ENCODE measurements at regions not wholly inside any gene's neighbourhood (a gene's known extent, or its start where the extent isn't known, plus 50 kb on each side); places are given as distances from the start of the nearest gene placed in this dataset.

DNA sequence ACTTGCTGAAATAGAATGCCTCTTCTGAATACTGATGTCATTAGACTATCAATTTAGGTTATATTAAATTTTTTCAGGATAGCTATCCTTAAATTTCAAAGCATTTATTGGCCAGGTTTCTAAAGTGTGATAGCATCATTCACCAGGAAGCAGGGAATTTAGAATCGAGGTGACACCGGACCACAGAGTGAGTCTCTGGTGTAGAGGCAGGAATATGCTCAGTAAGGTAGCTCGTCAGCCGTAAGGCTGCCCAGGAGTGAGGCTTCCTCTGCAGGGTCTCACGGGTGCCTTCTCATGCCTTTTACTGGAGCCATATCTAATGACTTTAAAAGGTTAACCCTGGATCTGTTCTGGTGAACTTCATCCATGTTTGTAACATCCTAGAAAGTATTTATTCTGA lies 170.8 kb upstream of the KLF14 start:
- Histone ChIP-seq H3K36me3 (peaks cover 4% of the 10 kb centered on the region), H3K9me3 (no peaks in the 10 kb centered on the region), H3K4me1 (ENCODE audit: control insufficient read depth in 1 of 2, low read depth in 2 of 2) (peaks cover 37 to 61% of the 10 kb centered on the region in 2 donors), H3K27me3 (replicated peaks; ENCODE audit: insufficient read depth) (no peaks in the 10 kb centered on the region), H3K27ac (peak overlapping the region; percentile 67 to 74), H3K4me3 (no peak overlapping the region)
- TF ChIP-seq, protein P1, sequence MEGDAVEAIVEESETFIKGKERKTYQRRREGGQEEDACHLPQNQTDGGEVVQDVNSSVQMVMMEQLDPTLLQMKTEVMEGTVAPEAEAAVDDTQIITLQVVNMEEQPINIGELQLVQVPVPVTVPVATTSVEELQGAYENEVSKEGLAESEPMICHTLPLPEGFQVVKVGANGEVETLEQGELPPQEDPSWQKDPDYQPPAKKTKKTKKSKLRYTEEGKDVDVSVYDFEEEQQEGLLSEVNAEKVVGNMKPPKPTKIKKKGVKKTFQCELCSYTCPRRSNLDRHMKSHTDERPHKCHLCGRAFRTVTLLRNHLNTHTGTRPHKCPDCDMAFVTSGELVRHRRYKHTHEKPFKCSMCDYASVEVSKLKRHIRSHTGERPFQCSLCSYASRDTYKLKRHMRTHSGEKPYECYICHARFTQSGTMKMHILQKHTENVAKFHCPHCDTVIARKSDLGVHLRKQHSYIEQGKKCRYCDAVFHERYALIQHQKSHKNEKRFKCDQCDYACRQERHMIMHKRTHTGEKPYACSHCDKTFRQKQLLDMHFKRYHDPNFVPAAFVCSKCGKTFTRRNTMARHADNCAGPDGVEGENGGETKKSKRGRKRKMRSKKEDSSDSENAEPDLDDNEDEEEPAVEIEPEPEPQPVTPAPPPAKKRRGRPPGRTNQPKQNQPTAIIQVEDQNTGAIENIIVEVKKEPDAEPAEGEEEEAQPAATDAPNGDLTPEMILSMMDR (IDR thresholded peaks at IDR 0.05) = no peak
- no peak for DNase-seq (ENCODE audit: low spot score)
- ATAC-seq (ENCODE audit: insufficient number of reproducible peaks, low FRiP score, low read depth) = no peak

DNA sequence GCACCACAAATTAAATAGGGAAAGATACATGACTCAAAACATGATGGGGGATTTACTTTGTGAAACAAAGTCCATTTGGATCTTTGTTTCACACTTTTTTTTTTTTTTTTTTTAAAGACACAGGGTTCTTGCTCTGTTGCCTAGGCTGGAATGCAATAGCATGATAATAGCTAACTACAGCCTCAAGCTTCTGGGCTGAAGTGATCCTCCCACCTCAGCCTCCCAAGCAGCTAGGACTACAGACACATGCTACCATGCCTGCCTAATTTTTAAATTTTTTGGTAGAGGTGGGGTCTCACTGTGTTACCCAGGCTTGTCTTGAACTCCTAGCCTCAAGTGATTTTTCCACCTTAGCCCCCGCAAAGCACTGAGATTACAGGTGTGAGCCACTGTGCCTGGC lies 172.6 kb upstream of the KLF14 start:
- no peak overlapping the region for H3K27ac ChIP-seq
- ATAC-seq (ENCODE audit: insufficient number of reproducible peaks, low FRiP score, low read depth) (no peak), DNase-seq (ENCODE audit: low spot score) (no peak)
- no peaks in the 10 kb centered on the region for H3K9me3 ChIP-seq
- H3K36me3 ChIP-seq = no peaks in the 10 kb centered on the region
- H3K27me3 ChIP-seq (replicated peaks; ENCODE audit: insufficient read depth) = no peaks in the 10 kb centered on the region
- H3K4me3 ChIP-seq = no peak overlapping the region
- peaks cover 34 to 61% of the 10 kb centered on the region in 2 donors for H3K4me1 ChIP-seq (ENCODE audit: control insufficient read depth in 1 of 2, low read depth in 2 of 2)
- TF ChIP-seq, protein P1 (IDR thresholded peaks at IDR 0.05) = no peak

DNA sequence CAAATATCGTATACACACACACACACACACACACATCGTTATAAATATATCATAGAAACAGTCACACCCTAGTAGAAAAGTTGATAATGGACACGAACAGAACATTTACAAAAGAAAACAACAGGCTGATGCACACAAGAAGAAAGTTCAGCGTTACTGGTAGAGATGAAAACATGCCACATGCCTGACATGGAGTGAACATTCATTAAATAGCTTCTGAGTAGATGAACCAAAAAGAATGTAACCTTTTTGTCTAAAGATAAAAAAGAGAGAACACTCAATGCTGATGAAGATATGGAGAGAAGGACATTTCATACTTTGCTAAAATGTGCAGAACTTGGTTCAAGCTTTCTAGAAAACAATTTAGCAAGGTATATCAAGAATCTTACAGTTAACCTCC lies 173.4 kb upstream of the KLF14 start:
- Histone ChIP-seq H3K27ac (no peak overlapping the region), H3K4me3 (no peak overlapping the region), H3K9me3 (no peaks in the 10 kb centered on the region), H3K4me1 (ENCODE audit: control insufficient read depth in 1 of 2, low read depth in 2 of 2) (peaks cover 35 to 61% of the 10 kb centered on the region in 2 donors), H3K36me3 (no peaks in the 10 kb centered on the region), H3K27me3 (replicated peaks; ENCODE audit: insufficient read depth) (no peaks in the 10 kb centered on the region)
- DNase-seq (ENCODE audit: low spot score) = no peak
- no peak for ATAC-seq (ENCODE audit: insufficient number of reproducible peaks, low FRiP score, low read depth)
- TF ChIP-seq, protein P1 (IDR thresholded peaks at IDR 0.05) = no peak

DNA sequence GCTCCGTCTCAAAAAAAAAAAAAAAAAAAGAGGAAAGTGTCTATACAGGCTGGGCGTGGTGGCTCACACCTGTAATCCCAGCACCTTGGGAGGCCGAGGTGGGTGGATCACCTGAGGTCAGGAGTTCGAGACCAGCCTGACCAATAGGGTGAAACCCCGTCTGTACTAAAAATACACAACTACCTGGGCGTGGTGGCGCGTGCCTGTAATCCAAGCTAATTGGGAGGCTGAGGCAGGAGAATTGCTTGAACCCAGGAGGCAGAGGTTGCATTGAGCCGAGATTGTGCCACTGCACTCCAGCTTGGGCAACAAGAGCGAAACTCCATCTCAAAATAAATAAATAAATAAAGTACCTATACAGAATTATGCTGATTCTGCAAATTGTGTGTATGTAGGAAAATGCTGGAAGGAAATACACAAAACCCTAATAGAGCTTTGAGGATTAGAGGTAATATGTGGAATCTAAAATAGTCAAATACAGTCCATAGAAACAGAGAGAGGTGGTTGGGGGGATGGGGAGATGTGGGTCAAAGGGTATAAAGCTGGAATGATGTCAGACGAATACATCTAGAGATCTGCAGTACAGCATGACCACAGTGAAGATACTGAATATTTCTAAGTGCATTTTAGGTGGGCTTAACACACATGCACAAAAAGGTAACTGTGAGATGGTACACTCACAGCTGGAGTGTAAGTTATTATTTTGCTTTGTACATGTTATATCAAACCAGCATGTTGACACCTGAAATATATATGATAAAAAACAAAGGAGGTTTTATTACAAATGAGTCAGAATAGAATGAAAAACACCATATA lies 174.5 kb upstream of the KLF14 start:
- no peak for DNase-seq (ENCODE audit: low spot score)
- Histone ChIP-seq H3K27me3 (replicated peaks; ENCODE audit: insufficient read depth) (no peaks in the 10 kb centered on the region), H3K4me1 (ENCODE audit: control insufficient read depth in 1 of 2, low read depth in 2 of 2) (peaks cover 26 to 57% of the 10 kb centered on the region in 2 donors), H3K9me3 (no peaks in the 10 kb centered on the region), H3K36me3 (no peaks in the 10 kb centered on the region), H3K27ac (no peak overlapping the region), H3K4me3 (no peak overlapping the region)
- TF ChIP-seq, protein P1 (IDR thresholded peaks at IDR 0.05) = no peak
- ATAC-seq (ENCODE audit: insufficient number of reproducible peaks, low FRiP score, low read depth) = no peak

DNA sequence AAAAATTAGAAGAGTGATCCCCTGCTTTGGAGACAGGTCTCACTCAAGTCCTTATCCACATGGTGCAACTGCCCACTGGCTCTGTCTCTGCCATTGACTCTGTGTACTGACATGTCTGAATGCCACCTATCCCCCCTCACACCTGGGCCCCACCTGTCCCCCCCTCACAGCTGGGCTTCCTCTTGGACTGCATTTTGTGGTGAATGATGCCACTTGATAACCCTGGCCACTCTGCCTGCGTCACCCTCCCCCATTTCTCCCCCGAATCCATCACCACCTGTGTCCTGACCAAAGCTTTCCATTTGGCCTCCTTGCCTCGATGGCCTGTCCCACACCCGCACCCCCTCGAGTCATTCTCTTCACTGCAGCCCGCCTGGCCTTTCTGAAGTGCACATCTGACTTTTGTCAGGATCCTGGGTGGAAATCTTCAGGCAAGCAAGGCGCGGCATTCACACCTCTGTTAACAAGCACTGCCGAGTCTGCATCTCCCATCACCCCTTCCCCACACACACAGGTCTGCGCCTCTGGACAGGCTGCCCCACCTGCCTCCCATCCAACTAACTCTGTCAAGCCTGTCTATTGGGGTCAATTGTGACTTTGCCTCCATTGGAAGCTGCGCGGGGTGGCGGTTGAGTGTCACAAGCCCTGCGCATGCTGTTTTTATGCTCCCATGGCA lies 175.3 kb upstream of the KLF14 start:
- Histone ChIP-seq H3K27me3 (replicated peaks; ENCODE audit: insufficient read depth) (no peaks in the 10 kb centered on the region), H3K27ac (no peak overlapping the region), H3K4me3 (no peak overlapping the region), H3K9me3 (no peaks in the 10 kb centered on the region), H3K36me3 (no peaks in the 10 kb centered on the region), H3K4me1 (ENCODE audit: control insufficient read depth in 1 of 2, low read depth in 2 of 2) (peaks cover 28 to 57% of the 10 kb centered on the region in 2 donors)
- TF ChIP-seq, protein P1 (IDR thresholded peaks at IDR 0.05) = no peak
- DNase-seq (ENCODE audit: low spot score) (no peak), ATAC-seq (ENCODE audit: insufficient number of reproducible peaks, low FRiP score, low read depth) (no peak)

Measured in thoracic aorta (tissue), 2 donors.